Anterior cingulate cortex (tissue), 58 donors: ENCODE measurements at regions not wholly inside any gene's neighbourhood (a gene's known extent, or its start where the extent isn't known, plus 50 kb on each side); places are given as distances from the start of the nearest gene placed in this dataset.
"Not testable (repeated sequence)": the region's sequence is repeated elsewhere in the genome, so short reads cannot be mapped to it uniquely, and the experiment has no call there.

ENCODE experiments used
- DNase-seq, 58 donors: peaks; one replicate each; lab custom pipeline; 2025; lab: John Stamatoyannopoulos, UW

- DNase-seq: peak in 5 of 58 donors; percentile 4 to 27 (median 10)
Measured at GRCh38 chr10:29804025-29804852, 169.5 kb upstream of the SVIL start.

GRCh38 chr10:29802171-29802570 lies 167.4 kb upstream of the SVIL start:
- no peak for DNase-seq

- DNase-seq: no peak
Measured at GRCh38 chr10:29798921-29799690, 164.3 kb upstream of the SVIL start.

DNA sequence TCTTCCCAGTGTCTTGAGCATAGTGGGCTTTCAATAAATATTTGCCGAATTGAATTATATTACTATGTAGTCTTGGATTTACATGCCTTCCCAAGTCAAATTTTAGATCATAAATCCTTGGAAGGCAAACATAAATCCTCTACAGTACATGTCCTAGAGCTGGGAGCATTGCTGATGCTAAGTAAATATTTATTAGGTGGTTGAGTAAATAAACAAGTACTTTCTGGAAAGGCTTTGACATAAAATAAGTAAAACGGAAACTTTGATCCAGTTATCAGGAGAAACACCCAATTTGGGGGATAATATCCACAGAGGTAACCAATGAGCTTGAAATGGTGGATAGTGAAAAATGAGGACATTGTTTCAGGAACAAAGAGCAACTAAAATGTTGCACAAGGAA lies 162.8 kb upstream of the SVIL start:
- no peak for DNase-seq

GRCh38 chr10:29795850-29796249 lies 161.1 kb upstream of the SVIL start:
- DNase-seq: no peak

- DNase-seq: no peak
Measured at GRCh38 chr10:29794776-29795611, 160.2 kb upstream of the SVIL start.

DNA sequence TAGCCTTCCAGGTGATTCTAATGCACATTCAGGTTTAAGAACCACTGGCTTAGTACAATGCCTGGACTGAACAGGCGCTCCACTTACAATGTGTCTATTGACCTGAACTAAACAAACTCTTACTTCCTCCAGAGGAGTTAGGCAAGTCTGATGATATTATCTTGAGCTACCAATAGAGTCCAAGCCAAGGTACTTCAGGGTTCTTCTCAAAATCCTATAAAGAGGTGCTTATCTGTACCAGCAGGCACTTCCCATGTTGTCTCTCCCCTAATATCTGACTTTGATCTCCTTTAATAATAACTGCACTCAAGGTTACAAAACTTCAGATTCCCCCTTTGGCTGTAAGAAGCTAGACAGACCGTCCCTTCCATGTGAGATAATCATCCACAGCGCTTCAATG lies 157.0 kb upstream of the SVIL start:
- DNase-seq: no peak

GRCh38 chr10:29790207-29790606 lies 155.4 kb upstream of the SVIL start:
- DNase-seq: no peak

DNA sequence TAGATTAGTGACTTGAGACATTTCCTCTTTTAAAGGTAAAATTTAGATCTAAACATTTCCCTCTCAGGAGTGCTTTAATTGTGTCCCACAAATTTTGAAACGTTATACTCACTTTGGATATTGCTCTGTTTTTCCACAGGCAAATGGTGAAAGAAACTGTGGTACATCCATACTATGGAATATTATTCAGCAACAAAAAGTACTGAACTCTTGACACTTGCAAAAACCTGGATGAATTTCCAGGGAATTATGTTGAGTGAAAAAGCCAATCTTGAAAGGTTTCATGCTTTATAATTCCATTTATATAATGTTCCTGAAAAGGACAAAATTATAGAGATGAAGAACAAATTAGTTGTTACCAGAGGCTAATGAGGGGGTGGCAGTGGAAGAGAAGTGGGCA lies 153.3 kb upstream of the SVIL start:
- no peak for DNase-seq

GRCh38 chr10:29785701-29786100 lies 150.9 kb upstream of the SVIL start:
- DNase-seq: no peak

DNA sequence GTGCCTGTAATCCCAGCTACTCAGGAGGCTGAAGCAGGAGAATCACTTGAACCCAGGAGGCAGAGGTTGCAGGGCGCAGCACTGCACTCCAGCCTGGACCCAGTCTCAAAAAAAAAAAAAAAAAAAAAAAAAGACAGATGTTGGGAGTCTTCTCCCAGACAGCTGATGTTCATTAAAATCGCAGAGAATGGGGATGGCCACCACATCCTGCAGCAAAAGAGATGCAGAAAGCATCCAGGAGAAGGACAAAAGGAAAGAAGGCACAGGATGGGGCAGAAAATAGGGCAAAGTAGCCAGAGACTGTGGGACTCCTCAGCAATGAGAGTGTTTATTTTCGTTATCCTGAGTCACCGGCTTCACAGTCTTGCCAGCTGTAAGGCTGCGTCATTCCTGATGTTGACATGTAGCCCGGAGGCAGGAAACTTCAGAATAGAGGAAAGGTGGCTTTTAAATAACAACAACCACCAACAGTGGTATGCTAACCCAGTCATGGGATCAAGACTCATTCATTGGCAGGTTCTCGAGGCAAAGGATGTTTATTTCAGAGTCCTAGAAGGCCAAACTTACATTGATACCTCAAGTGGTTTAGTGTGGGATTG lies 149.5 kb upstream of the SVIL start:
- no peak for DNase-seq

DNA sequence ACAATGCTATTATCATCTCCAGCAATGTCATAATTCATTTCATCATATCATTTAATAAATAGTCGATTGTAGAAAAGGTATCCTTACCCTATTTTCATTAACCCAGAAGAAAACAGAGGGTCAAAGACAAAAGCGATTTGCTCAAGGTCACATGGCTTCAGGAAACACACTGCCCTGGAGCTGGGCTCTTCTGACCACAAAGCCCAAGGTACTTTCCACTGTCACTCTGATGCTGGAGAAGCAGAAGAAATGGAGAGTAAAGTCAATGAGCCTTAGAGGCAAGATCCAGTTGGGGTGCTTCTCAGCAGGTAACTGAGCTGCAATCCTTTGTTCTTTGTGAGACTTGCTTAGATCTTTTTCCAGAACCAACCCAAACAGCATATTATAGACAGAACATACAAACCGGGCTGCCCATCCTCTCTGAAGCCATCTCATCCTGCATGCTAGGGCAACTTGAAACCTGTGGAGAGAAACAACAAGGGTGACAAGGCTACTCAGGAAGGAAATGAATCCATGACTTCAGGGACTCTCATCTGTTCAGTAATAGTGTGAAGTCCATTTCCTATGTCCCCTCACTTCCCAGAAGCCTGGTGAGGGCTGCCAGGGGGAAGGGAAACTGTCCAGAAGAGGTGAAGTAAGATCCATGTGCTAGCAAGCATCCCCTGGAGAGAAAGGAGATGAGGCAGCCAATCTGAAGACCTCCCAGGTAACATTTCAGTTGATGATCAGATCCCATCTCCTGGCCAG lies 148.6 kb upstream of the SVIL start:
- no peak for DNase-seq

- DNase-seq: no peak
Measured at GRCh38 chr10:29780639-29781038, 145.9 kb upstream of the SVIL start.

DNA sequence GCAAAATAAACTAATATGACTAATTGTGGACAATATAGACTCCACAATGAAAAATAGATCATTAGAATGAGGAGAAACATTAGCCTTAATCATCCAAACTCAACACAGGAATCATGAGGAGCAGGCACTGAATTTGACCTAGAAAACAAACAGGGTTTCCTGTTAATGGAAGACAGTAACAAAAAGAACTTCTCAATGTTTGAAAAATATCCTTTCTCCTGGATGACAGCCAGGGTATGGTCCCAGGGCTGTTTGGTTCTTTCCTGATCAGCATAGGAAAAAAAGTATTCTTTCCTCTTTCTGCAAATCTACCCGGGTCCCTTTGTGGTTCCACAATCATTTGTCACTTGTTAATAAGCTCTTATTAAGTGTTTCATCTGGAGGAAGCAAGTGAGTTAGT lies 145.3 kb upstream of the SVIL start:
- DNase-seq: no peak

GRCh38 chr10:29776246-29776645 lies 141.5 kb upstream of the SVIL start:
- DNase-seq: no peak

DNA sequence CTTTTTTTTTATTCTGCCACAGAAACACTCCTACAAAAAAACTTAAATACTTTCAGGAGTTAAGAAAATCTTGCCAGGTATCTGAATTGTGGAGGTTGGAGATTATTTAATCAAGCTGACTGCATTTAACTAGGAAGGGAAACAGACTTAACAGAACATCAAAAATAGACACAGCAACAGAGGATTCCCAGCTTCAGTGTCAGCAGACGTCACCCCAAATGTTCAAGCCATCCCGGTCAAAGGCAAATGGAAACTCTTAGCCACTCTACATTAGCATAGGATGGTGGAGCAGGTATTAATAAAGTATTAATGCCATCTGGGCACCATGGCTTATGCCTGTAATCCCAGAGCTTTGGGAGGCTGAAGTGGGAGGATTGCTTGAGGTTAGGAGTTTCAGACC lies 139.7 kb upstream of the SVIL start:
- DNase-seq: no peak

DNA sequence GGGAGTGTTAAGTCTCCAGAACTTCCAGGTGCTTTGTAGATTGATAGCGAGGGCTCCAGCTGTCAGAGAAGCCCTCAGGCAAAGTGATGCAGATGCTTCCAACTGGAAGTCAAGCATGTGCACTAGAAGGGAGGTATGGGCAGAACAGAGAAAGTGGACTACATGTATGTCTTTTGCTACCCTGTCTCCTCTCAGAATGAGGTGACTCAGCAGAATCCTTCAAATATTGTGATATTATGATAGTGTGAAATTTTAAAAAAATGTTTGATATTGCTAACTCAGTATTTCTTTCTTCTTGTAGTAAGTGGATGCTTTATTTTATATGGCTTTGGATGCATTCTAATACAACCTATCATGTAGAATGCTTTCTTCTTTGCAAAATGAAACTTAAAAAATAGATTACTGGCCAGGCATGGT lies 138.9 kb upstream of the SVIL start:
- no peak for DNase-seq

GRCh38 chr10:29772403-29772802 lies 137.6 kb upstream of the SVIL start:
- DNase-seq: no peak

DNA sequence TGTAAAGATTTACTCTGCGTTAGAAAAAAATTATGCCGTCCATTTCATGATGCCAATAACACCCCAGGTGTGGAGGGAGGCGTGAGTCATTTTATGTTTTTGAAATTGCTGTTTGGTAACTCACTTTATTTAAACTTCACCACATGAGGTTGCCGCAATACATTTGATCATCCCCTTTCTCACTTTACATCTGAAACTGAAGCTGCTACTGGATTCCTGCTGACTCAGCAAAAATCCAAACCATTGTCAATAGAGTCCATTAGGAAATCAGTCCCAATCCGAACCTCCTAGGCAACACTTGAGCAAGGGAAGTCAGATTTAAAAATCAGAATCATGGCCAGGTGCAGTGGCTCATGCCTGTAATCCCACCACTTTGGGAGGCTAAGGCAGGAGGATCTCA lies 136.6 kb upstream of the SVIL start:
- DNase-seq: no peak

DNA sequence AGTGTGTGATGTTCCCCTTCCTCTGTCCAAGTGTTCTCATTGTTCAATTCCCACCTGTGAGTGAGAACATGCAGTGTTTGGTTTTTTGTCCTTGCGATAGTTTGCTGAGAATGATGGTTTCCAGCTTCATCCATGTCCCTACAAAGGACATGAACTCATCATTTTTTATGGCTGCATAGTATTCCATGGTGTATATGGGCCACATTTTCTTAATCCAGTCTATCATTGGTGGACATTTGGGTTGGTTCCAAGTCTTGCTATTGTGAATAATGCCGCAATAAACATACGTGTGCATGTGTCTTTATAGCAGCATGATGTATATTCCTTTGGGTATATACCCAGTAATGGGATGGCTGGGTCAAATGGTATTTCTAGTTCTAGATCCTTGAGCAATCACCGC lies 134.5 kb upstream of the SVIL start:
- not testable (repeated sequence) for DNase-seq
